GM06990 (cell line): ENCODE measurements at regions not wholly inside any gene's neighbourhood (a gene's known extent, or its start where the extent isn't known, plus 50 kb on each side); places are given as distances from the start of the nearest gene placed in this dataset.

Experiments
- DNase-seq: peaks from one replicate; pipeline ENCODE4 v3.0.0-alpha.2; 2011; ENCODE audit not compliant: insufficient read length; ENCODE audit errors: extremely low read depth
- H3K27me3 ChIP-seq: replicated peaks from 2 replicates; pipeline ENCODE4 v1.6.0; 2011; ENCODE audit warnings: low read length; ENCODE audit not compliant: control insufficient read depth, insufficient read depth
- H3K36me3 ChIP-seq: 2 replicates; pipeline ENCODE4 v1.5.1; 2011; ENCODE audit warnings: low read length; ENCODE audit not compliant: control insufficient read depth, insufficient read depth
- H3K4me3 ChIP-seq: replicated peaks from 2 replicates; pipeline ENCODE4 v1.5.1; 2011; ENCODE audit warnings: low read depth, mild to moderate bottlenecking, control low read depth, low read length
- TF ChIP-seq, protein P1 (sequence below): IDR thresholded peaks from 2 replicates; pipeline ENCODE4 v1.5.1; 2011; ENCODE audit warnings: low read length, control low read depth, mild to moderate bottlenecking, inconsistent platforms; ENCODE audit not compliant: insufficient read depth, poor library complexity, severe bottlenecking

DNA sequence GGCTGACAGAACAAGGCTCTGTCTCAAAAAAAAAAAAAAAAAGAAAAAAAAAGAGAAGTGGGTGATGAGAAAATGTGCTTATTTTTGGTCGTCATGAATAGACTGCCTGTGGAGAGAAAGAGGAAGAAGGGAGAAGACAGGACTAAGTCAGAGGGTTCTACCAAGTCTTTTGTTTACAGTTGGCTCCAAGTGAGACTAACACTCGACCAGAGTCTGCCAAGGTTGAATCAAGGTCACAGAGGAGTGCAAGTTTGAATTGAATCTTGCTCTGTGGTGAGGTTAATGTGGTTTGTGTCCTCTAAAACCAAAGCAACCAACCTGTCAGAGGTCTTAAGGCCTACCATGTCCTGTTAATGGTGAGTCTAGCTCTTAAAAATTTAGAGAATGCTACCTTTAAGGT lies 334.1 kb upstream of the GRM7 start:
- TF ChIP-seq, protein P1, sequence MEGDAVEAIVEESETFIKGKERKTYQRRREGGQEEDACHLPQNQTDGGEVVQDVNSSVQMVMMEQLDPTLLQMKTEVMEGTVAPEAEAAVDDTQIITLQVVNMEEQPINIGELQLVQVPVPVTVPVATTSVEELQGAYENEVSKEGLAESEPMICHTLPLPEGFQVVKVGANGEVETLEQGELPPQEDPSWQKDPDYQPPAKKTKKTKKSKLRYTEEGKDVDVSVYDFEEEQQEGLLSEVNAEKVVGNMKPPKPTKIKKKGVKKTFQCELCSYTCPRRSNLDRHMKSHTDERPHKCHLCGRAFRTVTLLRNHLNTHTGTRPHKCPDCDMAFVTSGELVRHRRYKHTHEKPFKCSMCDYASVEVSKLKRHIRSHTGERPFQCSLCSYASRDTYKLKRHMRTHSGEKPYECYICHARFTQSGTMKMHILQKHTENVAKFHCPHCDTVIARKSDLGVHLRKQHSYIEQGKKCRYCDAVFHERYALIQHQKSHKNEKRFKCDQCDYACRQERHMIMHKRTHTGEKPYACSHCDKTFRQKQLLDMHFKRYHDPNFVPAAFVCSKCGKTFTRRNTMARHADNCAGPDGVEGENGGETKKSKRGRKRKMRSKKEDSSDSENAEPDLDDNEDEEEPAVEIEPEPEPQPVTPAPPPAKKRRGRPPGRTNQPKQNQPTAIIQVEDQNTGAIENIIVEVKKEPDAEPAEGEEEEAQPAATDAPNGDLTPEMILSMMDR = no peak
- H3K27me3 ChIP-seq = no peaks in the 10 kb centered on the region
- DNase-seq = no peak
- H3K36me3 ChIP-seq = no peaks in the 10 kb centered on the region
- no peak overlapping the region for H3K4me3 ChIP-seq

DNA sequence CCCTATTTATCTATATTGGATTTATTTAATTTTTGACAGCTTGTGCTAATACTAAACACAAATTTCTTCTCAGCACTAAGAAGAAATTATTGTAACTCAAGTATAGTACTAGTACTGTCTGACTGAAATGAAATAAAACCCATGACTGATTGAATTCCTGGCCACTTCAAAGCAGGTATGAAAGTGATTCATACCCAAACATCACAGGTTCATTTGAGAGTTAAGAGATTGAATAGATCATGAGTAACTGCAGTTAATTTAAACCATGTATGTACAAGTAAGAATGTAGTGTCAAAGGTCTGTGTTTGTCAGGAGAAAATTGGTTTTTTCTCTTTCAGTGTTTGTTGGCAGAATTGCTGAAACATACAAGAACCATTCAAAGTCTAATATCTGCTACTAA lies 332.0 kb upstream of the GRM7 start:
- TF ChIP-seq, protein P1 = no peak
- no peaks in the 10 kb centered on the region for H3K27me3 ChIP-seq
- DNase-seq = no peak
- no peaks in the 10 kb centered on the region for H3K36me3 ChIP-seq
- no peak overlapping the region for H3K4me3 ChIP-seq

DNA sequence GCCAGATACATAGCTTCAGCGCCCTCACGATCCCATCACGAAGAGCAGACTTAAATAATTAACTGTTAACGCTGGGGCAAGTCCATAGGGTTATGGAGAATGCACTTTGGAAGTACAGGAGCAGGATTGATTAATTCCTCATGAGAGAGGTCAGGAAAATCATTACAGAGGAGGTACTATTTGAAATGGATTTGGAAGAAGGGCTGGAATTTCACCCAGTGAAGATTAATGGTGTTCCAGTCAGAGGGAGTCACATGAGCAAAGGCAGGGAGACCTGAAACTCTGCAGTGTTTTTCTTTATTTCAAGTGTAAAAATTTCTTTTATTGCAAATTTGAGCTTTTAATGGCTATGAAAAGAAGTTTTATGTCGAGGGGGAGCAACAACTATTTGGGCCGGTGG lies 329.8 kb upstream of the GRM7 start:
- no peaks in the 10 kb centered on the region for H3K27me3 ChIP-seq
- DNase-seq = no peak
- H3K36me3 ChIP-seq = no peaks in the 10 kb centered on the region
- no peak overlapping the region for H3K4me3 ChIP-seq
- TF ChIP-seq, protein P1 = no peak

DNA sequence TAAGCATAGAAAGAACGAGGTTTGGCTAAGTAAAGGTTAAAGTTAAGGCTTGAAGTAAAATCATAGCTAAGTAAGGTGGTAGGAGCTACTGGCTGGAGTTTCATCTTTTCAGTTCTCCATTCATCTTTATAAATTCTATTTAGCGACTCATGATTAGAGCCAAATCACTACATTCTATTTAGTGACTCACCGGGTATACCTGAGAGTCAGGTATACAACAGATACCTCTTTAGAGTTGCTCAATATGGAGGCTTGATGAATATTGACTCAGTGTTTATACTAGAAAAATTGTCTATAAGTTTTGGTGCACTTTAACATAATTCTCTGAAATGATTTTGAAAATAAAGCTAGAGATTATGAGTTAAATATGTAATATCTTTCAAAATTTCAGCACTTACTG lies 328.8 kb upstream of the GRM7 start:
- H3K4me3 ChIP-seq = no peak overlapping the region
- TF ChIP-seq, protein P1 = no peak
- no peaks in the 10 kb centered on the region for H3K27me3 ChIP-seq
- no peak for DNase-seq
- H3K36me3 ChIP-seq = no peaks in the 10 kb centered on the region

DNA sequence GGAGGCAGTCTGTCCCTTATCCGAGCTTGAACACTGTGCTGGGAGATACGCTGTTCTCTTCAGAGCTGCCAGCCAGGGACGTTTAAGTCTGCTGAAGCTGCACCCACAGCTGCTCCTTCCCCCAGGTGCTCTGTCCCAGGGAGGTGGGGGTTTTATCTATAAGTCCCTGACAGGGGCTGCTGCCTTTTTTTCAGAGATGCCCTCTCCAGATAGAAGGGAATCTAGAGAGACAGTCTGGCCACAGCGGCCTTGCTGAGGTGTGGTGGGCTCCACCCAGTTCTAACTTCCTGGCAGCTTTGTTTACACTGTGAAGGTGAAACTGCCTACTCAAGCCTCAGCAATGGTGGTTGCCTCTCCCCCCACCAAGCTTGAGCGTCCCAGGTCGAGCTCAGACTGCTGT lies 319.9 kb upstream of the GRM7 start:
- H3K4me3 ChIP-seq = no peak overlapping the region
- TF ChIP-seq, protein P1 = no peak
- no peak for DNase-seq
- no peaks in the 10 kb centered on the region for H3K36me3 ChIP-seq
- H3K27me3 ChIP-seq = no peaks in the 10 kb centered on the region

DNA sequence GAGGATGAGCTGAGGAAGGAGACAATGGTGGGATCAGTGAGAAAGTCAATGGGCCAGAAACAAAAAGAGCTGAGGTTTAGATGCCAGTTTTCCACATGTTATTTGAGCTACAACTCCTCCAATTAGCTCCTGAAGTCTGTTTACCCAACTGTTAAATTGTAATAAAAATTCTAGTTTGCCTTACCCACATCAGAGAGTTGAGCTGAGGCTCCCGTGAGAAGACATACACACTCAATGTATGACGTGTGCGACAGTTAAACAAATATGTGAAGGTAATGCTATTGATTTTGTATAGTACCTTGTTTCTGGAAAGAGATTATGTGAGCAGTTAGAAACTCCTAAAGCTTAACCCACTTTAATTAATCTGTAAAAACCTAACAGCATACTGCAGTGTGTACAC lies 318.1 kb upstream of the GRM7 start:
- H3K27me3 ChIP-seq = no peaks in the 10 kb centered on the region
- TF ChIP-seq, protein P1 = no peak

More for the DNA sequence above, 318.1 kb upstream of the GRM7 start:
- DNase-seq = no peak
- H3K4me3 ChIP-seq = no peak overlapping the region
- no peaks in the 10 kb centered on the region for H3K36me3 ChIP-seq
